Type B pancreatic cell (in vitro differentiated cells): ENCODE measurements at regions not wholly inside any gene's neighbourhood (a gene's known extent, or its start where the extent isn't known, plus 50 kb on each side); places are given as distances from the start of the nearest gene placed in this dataset.
"Not testable (repeated sequence)": the region's sequence is repeated elsewhere in the genome, so short reads cannot be mapped to it uniquely, and the experiment has no call there.

Experiments
- DNase-seq: peaks from one replicate; pipeline ENCODE4 v3.0.0; 2021; ENCODE audit warnings: mixed read lengths; ENCODE audit not compliant: unreplicated experiment; ENCODE audit errors: extremely low spot score
- H3K27ac Mint-ChIP-seq: 2 replicates; pipeline ENCODE4 v1.8.0; 2021; ENCODE audit warnings: mild to moderate bottlenecking, mixed read lengths
- H3K27me3 Mint-ChIP-seq: 2 replicates; pipeline ENCODE4 v1.8.0; 2021; ENCODE audit warnings: mixed read lengths
- H3K36me3 Mint-ChIP-seq: 2 replicates; pipeline ENCODE4 v1.8.0; 2021; ENCODE audit warnings: mixed read lengths
- H3K4me1 Mint-ChIP-seq: one replicate; pipeline ENCODE4 v1.8.0; 2021; ENCODE audit warnings: mixed read lengths; ENCODE audit not compliant: unreplicated experiment
- H3K4me3 Mint-ChIP-seq: 2 replicates; pipeline ENCODE4 v1.8.0; 2021; ENCODE audit warnings: mild to moderate bottlenecking, mixed read lengths
- H3K9me3 Mint-ChIP-seq: 2 replicates; pipeline ENCODE4 v1.8.0; 2021; ENCODE audit warnings: mixed read lengths
- CTCF ChIP-seq: fragments of 200-600 bp; sonication (generic); conservative IDR thresholded peaks from 2 replicates; pipeline ENCODE4 v1.5.0; 2021; ENCODE audit warnings: antibody characterized with exemption, mild to moderate bottlenecking

- H3K27me3 Mint-ChIP-seq: peaks cover 3% of the 10 kb centered on the region
- H3K4me1 Mint-ChIP-seq: no peaks in the 10 kb centered on the region
- no peak for DNase-seq
- H3K4me3 Mint-ChIP-seq: no peak overlapping the region
- H3K36me3 Mint-ChIP-seq: no peaks in the 10 kb centered on the region
- no peak for TF ChIP-seq CTCF
- H3K9me3 Mint-ChIP-seq: peaks cover 10% of the 10 kb centered on the region
- no peak overlapping the region for H3K27ac Mint-ChIP-seq
Measured at GRCh38 chr19:28632371-28633080, 580.4 kb downstream of the UQCRFS1 start.

- Mint-ChIP-seq H3K27ac (no peak overlapping the region), H3K27me3 (peaks cover under 1% of the 10 kb centered on the region), H3K4me1 (no peaks in the 10 kb centered on the region), H3K36me3 (no peaks in the 10 kb centered on the region), H3K4me3 (no peak overlapping the region), H3K9me3 (peaks cover 11% of the 10 kb centered on the region)
- no peak for TF ChIP-seq CTCF
- DNase-seq: no peak
Measured at GRCh38 chr19:28631961-28632360, 581.0 kb downstream of the UQCRFS1 start.

GRCh38 chr19:28627669-28628068, 585.3 kb downstream of the UQCRFS1 start:
- Mint-ChIP-seq H3K27me3 (no peaks in the 10 kb centered on the region), H3K4me1 (no peaks in the 10 kb centered on the region), H3K9me3 (peaks cover 6% of the 10 kb centered on the region), H3K4me3 (no peak overlapping the region), H3K27ac (no peak overlapping the region), H3K36me3 (no peaks in the 10 kb centered on the region)
- DNase-seq: no peak
- no peak for TF ChIP-seq CTCF

- not testable (repeated sequence) for H3K27me3 Mint-ChIP-seq, H3K36me3 Mint-ChIP-seq, H3K9me3 Mint-ChIP-seq, H3K4me3 Mint-ChIP-seq, DNase-seq, H3K4me1 Mint-ChIP-seq, H3K27ac Mint-ChIP-seq
Measured at GRCh38 chr19:28626407-28626806, 586.5 kb downstream of the UQCRFS1 start.

- Mint-ChIP-seq H3K36me3 (no peaks in the 10 kb centered on the region), H3K27ac (no peak overlapping the region), H3K4me3 (no peak overlapping the region), H3K9me3 (peaks cover 4% of the 10 kb centered on the region), H3K27me3 (peaks cover 9% of the 10 kb centered on the region), H3K4me1 (no peaks in the 10 kb centered on the region)
- no peak for TF ChIP-seq CTCF
- DNase-seq: no peak
Measured at GRCh38 chr19:28619816-28620429, 593.0 kb downstream of the UQCRFS1 start.

- Mint-ChIP-seq H3K4me1 (no peaks in the 10 kb centered on the region), H3K9me3 (peaks cover 9% of the 10 kb centered on the region), H3K4me3 (no peak overlapping the region), H3K36me3 (no peaks in the 10 kb centered on the region), H3K27ac (no peak overlapping the region), H3K27me3 (peaks cover 9% of the 10 kb centered on the region)
- DNase-seq: no peak
- no peak for TF ChIP-seq CTCF
Measured at GRCh38 chr19:28618504-28618903, 594.4 kb downstream of the UQCRFS1 start.
